HG03064 (cell line): ENCODE measurements at regions not wholly inside any gene's neighbourhood (a gene's known extent, or its start where the extent isn't known, plus 50 kb on each side); places are given as distances from the start of the nearest gene placed in this dataset.

ENCODE experiments used
- ATAC-seq: cut with Tn5 transposase; IDR thresholded peaks from one replicate; pipeline ENCODE4 v1.9.1; 2021; ENCODE audit warnings: low read depth; ENCODE audit not compliant: unreplicated experiment

DNA sequence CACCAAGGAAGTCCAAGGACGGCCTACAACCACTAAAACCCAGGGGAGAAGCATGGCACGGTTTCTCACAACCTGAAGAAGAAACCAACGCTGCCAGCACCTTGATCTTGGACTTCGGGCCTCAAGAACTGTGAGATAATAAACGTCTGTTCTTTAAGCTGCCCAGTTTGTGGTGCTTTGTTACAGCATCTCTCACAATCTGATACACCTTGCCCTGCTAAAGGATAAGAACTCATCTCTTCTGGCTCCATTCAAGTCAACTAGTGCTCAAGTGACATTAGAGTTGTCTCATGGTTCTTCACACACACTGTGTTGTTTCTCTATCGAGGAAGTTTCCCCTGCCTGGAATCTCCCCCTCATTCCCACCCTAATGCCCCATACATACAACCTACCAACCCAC, 314.4 kb upstream of the RUNX1 start:
- ATAC-seq: no peak

DNA sequence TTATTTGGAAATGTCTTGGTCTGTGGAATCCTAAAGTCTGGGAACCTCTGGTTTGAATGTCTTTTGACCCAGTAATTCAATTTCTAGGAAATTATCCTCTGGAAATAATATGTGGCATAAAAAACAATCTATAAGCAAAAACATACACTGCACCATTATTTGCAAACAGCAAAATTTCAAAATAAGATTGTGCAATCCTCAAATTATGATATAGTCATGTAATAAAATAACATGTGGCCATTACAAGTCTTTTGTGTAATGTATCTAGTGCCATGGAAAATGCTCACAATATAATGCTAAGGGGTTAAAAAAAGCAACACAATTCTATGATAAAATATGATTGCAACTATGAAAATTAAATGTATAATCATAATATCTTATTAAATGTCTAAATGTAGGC, 312.9 kb upstream of the RUNX1 start:
- ATAC-seq: no peak

DNA sequence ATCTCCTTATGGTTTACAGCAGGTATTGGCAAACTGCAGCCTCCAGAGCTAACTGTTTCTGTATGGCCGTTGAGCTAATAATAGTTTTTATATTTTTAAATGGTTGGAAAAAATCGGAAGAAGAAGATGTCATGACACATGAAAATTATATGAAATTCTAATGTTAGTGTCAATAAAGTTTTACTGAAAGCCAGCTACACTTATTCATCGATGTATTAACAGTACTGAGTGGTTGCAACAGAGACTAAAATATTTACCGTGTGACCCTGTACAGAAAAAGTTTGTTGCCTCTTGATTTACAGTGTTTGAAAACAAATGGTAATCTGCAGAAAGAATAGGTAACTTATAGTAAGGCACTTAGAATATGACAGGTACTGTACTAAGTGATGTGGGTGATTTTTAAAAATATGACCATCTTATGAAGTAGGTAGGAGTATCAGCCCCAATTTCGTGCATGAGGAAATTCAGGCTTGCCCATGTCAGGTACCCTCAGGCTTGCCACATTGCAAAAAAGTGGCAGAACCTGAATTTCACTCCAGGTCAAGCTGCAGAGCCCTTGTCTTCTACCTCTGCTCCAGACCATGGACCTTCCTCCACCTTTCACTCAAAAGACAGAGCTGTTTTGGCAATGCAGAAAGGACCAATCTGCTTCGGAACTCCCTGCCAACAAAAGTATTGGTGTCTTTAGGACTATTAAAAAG, 311.9 kb upstream of the RUNX1 start:
- ATAC-seq: no peak

DNA sequence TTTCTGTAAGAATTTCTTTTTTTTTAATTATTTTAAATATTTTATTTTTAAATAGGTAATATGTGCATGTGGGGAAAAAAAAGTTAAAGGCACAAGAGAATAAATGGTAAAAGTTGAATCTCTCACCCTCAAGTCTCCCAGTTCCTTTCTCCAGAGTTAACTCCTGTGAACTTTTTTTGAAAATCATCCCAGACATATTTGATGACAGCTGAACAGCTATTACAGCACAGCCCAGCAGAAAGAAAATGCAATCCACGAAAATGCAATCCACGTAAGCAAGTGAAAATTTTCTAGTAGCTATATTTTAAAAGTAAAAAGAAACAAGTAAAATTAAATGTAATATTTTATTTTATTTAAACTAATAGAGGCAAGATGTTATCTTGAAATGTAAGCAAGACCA, 310.0 kb upstream of the RUNX1 start:
- ATAC-seq: no peak

DNA sequence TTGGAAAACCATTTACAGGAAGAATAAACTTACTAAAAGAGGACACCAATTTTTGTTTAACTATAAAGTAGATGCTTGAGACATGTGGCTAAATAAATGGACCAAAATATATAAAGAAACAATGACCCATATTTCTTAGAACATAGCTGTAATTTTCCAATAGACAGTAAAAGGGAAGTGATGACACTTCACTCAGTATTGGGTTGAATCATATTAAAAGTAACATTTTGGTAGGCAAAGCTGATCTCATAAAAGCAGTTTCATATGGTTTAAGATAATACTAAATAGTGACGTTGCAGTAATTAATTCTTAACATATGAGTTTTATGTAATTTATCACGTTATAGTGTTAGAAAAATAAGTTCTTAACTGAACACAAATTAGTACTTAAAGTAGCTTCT, 308.9 kb upstream of the RUNX1 start:
- no peak for ATAC-seq

DNA sequence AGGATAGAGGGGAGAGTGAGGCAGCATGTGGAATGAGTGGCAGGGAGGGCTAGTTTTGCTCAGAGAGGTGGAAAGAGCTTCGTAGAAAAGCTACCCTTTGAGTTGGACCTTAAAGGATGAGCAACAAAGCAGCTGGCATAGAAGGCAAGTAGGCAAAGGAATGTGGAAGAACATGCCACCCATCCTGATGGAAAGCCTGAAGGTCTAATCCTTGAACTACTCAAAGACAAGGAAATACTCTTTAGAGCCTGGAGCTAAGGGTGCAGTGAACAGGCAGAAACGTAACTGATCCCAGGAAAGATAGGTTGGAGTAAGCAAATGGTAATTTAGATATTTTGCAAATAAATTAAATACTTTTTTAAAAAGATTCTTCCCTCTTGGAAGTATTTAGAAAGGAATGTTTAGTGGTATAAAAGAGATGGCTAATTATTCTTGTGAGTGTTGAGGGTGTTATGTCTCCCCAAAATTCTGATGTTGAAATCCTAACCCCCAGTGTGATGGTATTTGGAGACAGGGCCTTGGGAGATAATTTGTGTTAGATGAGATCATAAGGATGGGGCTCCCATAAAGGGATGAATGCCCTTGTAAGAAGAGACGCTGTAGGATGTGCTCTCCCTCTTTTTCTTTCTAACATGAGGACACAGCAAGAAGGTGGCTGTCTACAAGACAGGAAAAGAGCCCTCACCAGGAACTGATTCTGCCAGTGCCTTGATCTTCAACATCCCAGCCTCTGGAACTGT, 308.1 kb upstream of the RUNX1 start:
- ATAC-seq: no peak

DNA sequence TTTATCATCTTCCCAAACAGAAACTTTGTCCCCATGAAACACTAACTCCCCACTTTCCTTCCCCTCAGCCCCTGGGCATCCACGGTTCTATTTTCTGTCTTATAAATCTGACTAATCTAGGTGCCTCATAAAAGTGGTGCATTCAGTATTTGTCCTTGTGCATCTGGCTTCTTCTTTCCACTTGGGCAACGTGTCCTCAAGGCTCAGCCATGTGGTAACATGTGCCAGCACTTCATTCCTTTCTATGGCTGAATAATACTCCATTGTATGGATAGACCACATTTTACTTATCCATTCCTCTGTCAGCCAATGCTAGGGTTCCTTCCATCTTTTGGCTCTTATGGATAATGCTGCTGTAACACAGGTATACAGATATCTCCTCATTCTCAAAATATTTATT, 305.0 kb upstream of the RUNX1 start:
- no peak for ATAC-seq

DNA sequence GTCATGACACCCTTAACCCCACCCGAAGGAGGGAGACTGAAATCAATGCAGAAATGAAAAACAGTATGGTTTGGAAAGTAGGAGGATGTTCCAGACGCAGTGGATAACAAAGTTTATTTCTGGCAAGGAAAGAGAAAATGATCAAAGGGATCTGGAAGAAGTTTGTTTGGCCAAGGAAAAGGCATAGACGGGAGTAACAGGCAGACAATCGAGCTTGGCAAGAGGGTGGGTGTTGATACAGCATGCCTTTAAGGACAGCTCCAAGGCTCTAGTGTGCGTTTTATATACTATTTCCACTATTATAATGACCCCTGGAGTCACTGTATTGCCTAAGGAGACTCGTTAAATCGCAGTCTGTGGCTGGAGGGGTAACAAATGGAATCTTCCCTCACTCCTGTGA, 303.7 kb upstream of the RUNX1 start:
- no peak for ATAC-seq

DNA sequence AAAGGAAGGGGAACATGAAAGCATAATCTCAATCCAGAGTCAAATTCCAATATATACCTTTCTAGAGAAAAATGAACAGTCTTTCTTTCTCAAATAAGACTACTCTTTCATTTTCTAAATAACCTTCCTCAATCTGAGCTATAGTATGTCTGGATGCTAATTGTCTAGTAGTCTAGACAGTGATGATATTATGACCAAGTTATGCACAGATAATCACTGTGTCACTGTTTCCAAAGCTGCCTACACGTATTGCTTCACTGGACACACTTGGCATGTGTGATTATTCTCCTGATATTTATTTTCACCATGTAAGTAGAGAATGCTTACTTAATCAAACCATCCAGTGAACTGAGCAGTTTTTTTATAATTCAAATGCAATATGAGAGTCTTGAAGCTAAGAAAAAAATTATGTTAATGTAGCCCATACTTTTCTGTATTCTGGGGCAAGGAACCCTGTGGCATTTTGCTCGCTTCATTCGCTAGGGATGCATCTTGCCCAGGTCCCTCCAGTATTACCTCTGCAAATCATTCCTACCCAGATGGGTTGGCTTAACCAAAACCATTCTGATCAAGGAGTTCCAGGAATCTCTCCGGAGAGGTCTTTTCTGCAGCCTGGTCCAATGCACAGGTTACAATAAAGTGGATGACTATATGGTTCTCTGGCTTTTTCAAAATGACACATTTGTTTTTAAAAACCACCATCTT, 303.1 kb upstream of the RUNX1 start:
- no peak for ATAC-seq

DNA sequence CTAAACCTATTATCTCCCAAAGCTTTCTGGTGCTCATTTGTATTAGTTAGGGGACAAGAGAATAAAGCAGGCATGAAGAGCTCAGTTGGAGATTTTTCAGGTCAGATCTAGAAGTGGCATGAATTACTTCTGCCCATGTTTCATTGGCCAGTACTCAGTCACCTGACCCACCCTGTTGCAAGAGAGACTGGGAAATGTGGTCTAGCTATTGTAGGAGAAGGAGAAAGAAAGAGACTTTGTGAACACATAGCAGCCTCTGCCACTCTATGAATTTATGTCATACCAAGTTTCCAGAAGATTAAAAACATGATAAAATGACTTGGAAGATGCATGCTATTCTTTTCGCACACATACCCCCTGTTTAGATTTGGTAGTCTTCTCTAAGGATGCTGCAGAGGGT, 302.3 kb upstream of the RUNX1 start:
- no peak for ATAC-seq

DNA sequence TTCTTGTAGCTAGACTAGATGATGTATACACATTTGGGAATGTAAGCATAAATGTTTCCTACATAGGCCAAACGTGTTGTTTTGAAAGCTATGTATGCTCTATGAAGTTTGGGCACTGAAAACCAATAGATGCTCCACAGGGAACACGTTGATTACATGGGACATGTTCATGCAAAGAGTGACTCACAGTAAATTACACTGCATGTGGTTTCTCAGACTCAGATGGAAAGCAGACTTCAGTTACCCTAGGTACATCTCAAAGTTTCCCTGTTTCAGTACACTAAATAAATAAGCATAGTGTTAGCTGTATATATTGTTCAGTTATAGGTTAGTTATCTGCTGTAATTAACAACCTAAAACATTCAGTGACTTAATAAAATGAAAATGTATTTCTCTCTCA, 301.9 kb upstream of the RUNX1 start:
- ATAC-seq: no peak

DNA sequence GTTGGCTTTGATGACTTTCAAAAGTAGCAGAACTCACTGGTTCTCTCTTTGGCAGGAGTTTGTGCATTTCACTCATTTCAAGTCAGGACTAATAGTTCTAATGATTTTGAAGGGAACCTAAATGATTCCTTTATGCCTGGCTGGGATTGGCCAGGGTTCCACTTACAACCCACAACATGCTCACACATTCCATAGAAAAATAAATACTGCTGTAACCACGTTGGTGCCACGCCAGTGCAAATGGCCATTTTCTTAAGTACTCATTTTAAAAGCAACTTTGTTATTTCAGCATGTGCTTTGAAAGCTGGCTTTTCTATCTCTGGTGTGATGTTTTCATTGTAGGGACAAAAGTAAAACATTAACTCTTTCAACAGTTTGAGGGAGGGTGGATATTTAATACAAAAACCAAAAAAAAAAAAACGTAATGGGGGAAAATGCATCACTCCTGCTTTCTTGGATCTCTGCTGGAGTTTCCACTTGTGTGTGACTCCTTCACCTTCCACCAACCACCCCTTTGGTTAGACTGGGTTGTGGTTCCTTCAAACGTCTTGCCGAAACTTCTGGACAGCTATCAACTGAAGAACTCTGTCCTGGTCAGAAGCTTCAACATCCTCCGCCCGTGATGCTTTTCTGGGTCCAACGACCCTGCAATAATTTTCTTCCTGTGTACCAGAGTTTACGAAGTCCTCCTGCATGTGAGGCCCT, 300.4 kb upstream of the RUNX1 start:
- ATAC-seq: no peak

DNA sequence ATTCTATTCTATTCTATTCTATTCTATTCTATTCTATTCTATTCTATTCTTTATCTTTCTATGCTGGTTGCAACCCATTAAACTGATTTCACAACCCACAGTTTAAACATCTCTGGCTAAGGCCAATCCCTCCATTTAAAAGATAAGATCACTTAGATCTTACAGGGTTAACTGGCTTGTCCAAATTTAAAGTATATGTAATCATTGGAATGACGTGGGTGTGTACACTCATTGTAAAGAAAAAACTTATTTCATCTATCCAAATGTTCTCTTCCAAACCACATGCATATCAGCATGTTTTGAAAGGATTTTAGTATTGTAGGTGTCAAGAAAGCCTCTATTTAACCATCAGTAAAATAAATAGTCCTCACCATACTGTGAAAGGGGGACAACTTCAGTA, 299.6 kb upstream of the RUNX1 start:
- no peak for ATAC-seq

DNA sequence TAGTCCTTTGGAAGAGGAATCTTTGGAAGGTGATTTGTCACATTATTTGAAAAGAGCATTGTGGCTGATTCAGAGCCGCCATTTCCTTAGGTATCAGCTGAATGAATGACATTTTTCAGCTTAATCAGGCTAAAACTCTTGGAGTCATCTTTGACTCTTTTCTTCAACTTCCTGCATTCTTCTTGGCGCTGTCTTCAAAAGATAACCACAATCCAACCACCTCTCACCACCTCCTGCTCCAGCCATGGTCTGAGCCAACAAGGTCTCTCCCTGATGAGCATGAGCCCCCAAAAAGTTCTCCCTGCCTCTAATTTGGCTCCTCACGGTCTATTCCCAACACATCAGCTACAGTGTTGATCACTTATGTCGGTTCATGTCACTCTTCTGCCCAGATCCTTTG, 297.6 kb upstream of the RUNX1 start:
- ATAC-seq: no peak

DNA sequence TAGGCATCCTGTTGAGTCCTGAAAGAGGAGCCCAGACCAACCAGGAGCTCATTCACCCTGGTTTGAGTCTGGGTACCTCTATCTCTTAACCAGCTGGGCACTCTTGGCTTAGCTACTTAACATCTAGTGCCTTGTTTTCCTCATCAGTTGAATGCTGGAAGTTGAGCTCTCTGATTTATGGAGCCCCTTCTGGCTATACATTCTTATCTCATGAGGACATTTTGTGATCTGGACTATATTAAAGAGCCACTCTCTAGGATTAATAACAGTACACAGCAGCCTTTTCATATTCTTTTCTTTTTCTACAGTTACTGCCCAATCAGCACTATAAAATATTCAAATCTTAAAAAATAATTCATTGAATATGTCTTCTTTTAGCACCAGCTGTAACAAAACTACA, 296.9 kb upstream of the RUNX1 start:
- no peak for ATAC-seq

DNA sequence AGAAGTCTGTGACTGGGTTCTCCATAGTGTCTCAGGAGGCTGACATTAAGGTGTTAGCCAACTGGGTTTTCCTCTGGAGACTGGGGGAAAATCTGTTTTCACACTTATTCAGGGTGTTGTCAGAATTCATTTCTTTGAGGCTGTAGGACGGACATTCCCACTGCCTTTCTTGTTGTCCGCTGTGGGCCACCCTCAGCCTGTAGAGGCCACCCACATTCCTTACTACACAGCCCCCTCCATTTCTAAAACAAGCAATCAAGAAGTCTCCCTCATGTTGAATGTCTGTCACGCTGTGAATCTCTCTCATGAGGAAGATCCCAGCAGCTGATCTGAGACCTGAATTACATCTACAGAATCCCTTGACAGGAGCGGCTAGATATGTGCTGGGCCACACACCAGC, 295.5 kb upstream of the RUNX1 start:
- no peak for ATAC-seq

DNA sequence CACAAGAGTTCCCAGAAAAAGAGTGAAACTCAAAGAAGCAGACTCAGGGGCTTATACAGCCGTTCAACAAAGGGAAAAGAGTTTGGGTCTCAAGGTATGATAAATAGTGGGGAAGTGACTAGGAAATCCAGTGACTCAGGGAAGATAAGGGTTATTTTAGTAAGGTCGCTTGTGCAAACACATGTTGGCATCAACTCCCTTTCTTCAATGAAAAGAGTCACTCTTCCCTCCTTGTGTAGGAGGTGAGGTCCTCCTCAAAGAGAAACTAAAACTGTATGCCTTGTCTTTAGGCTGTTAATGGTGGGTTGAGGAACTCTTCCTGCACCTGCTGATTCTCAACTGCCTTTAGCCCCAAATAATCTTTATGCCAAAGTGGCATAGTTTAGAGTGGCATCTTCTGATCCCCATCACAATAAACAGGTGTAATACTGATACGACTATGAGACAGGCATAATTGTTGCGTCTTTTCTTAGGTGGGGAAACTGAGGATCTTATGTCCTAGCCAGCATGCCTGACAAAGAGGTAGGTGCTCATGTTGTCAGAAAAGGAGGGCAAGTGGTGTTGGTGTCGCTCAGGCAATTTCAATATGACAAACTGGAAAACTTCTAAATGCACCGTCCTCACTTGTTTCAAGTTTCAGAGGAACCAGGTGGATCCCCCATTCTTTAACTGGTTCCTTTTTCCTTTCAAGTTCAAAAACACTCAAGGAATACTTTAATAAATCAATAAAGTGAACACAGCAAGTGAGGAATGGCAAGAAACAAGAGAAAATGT, 294.1 kb upstream of the RUNX1 start:
- no peak for ATAC-seq

DNA sequence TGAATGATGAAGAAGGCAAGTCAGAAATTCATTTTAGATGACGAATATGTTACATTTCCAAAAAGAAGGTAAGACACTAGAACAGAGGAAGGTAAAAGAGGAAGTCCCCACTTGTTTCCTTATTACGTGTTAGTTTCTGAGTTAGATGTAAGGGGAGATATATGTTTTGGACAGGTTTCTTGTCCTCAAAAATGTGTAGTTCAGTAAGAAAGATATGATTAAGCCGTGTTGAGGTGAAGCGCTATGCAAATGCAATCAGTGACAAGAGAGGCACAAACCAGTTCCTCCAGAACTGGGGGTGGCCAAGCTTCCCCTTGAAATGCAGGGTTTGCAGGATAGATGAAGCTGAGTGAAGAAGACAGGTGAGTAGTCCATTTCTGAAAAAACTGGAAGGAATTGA, 293.3 kb upstream of the RUNX1 start:
- ATAC-seq: no peak

DNA sequence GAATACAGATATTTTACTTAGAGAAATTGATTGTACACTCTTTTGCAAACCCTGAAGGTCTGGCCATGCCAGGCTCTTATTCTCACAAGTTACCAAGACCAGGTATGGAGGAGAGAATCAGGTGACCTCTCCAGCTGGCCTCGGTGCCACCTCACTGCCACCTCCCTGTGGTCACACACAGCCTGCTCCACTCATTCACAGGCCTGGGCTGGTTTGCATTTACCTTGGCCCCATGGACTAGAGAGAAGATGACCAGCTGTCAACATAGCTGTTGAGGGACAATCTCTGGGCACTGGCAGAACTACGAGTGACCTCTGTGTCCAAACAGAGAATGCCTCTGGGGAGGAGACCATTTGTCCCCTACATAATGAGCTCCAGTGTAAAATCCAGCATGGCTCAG, 291.2 kb upstream of the RUNX1 start:
- no peak for ATAC-seq

DNA sequence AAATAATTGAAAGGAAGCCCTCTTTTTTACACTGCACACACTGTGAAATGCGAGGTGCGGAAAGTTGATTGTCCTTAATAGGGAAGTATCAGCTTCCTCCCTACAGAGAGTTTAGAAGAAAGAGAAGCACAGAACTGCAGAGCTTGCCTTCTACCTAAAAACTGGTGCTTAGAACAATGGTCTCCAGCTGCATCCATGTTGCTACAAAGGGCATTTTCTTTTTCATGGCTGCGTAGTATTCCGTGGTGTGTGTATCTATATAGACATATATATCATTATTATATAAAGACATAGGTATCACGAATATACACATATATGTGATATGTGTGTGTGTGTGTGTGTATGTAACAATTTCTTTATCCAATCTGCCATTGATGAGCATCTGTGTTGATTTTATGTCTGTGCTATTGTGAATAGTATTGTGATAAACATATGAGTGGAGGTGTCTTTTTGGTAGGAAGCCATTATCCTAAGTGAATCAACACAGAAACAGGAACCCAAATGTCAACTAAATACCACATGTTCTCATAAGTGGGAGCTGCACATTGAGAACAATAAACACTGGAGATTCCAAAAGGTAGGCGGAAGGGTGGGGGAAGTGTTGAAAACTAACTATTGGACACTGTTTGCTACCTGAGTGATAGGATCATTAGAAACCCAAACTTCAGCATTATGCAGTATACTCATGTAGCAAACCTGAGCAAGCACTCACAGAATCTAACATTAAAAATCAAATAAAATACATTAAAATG, 290.0 kb upstream of the RUNX1 start:
- no peak for ATAC-seq
